HEK293T (cell line): ENCODE measurements at regions not wholly inside any gene's neighbourhood (a gene's known extent, or its start where the extent isn't known, plus 50 kb on each side); places are given as distances from the start of the nearest gene placed in this dataset.

Experiments used
- CTCF ChIA-PET: fragments of 350-600 bp; formaldehyde crosslinking; extraction: SDS; loops from one replicate; lab custom pipeline; 2021; ENCODE audit warnings: antibody characterized with exemption, inconsistent platforms; lab: Yijun Ruan, JAX
- POLR2A ChIA-PET: fragments of 350-600 bp; formaldehyde crosslinking; extraction: SDS; loops from one replicate; lab custom pipeline; 2020; ENCODE audit warnings: antibody characterized with exemption, inconsistent platforms; lab: Yijun Ruan, JAX
- DNase-seq: peaks from one replicate; pipeline ENCODE4 v3.0.0; 2012; ENCODE audit warnings: mixed read lengths; ENCODE audit errors: extremely low spot score
- ARNT ChIP-seq: fragments of 450-650 bp; IDR thresholded peaks from 2 replicates; pipeline ENCODE4 v1.6.1; 2017; ENCODE audit warnings: mild to moderate bottlenecking
- BHLHE40 ChIP-seq: fragments of 450-650 bp; IDR thresholded peaks from 2 replicates; pipeline ENCODE4 v1.6.1; 2016; ENCODE audit warnings: mild to moderate bottlenecking, moderate library complexity, borderline replicate concordance
- CTBP1 ChIP-seq: fragments of 450-650 bp; IDR thresholded peaks from 2 replicates; pipeline ENCODE4 v1.6.1; 2016; ENCODE audit warnings: borderline replicate concordance
- ELF4 ChIP-seq: fragments of 450-650 bp; IDR thresholded peaks from 2 replicates; pipeline ENCODE4 v1.6.1; 2017; ENCODE audit warnings: antibody characterized with exemption
- FOXA1 ChIP-seq: fragments of 450-650 bp; IDR thresholded peaks from 2 replicates; pipeline ENCODE4 v1.6.1; 2016; ENCODE audit warnings: mild to moderate bottlenecking
- FOXK2 ChIP-seq: fragments of 450-650 bp; IDR thresholded peaks from 2 replicates; pipeline ENCODE4 v1.6.1; 2016; ENCODE audit warnings: mild to moderate bottlenecking
- FOXM1 ChIP-seq: fragments of 450-650 bp; IDR thresholded peaks from 2 replicates; pipeline ENCODE4 v1.6.1; 2017; ENCODE audit warnings: mild to moderate bottlenecking, borderline replicate concordance
- HDGF ChIP-seq: fragments of 450-650 bp; IDR thresholded peaks from 2 replicates; pipeline ENCODE4 v1.6.1; 2017; ENCODE audit warnings: antibody characterized with exemption, borderline replicate concordance
- L3MBTL2 ChIP-seq: fragments of 450-650 bp; conservative IDR thresholded peaks from 2 replicates; pipeline ENCODE4 v1.6.1; 2016; ENCODE audit warnings: mild to moderate bottlenecking
- LEF1 ChIP-seq: fragments of 450-650 bp; IDR thresholded peaks from 2 replicates; pipeline ENCODE4 v1.6.1; 2017; ENCODE audit warnings: mild to moderate bottlenecking, borderline replicate concordance
- NFRKB ChIP-seq: fragments of 450-650 bp; IDR thresholded peaks from 2 replicates; pipeline ENCODE4 v1.6.1; 2016; ENCODE audit warnings: mild to moderate bottlenecking, moderate library complexity
- PKNOX1 ChIP-seq: fragments of 450-650 bp; IDR thresholded peaks from 2 replicates; pipeline ENCODE4 v1.6.1; 2016
- SP1 ChIP-seq: fragments of 450-650 bp; IDR thresholded peaks from 2 replicates; pipeline ENCODE4 v1.6.1; 2017
- SUZ12 ChIP-seq: fragments of 450-650 bp; IDR thresholded peaks from 2 replicates; pipeline ENCODE4 v1.6.1; 2016; ENCODE audit warnings: mild to moderate bottlenecking
- TARDBP ChIP-seq: fragments of 450-650 bp; IDR thresholded peaks from 2 replicates; pipeline ENCODE4 v1.6.1; 2016
- ZNF384 ChIP-seq: fragments of 450-650 bp; IDR thresholded peaks from 2 replicates; pipeline ENCODE4 v1.6.1; 2016

GRCh38 chr18:56200381-56200911 lies 437.9 kb downstream of the TXNL1 start:
- DNase-seq: no peak
- ChIA-PET CTCF (no interaction called here), POLR2A (no interaction called here)
- TF ChIP-seq ZNF384: no peak
- TF ChIP-seq FOXA1: no peak
- no peak for TF ChIP-seq FOXK2
- no peak for TF ChIP-seq CTBP1
- TF ChIP-seq LEF1: no peak
- no peak for TF ChIP-seq SUZ12
- TF ChIP-seq BHLHE40: no peak
- TF ChIP-seq NFRKB: no peak
- no peak for TF ChIP-seq SP1
- no peak for TF ChIP-seq FOXM1
- no peak for TF ChIP-seq TARDBP
- TF ChIP-seq ELF4: no peak
- TF ChIP-seq HDGF: no peak
- TF ChIP-seq PKNOX1: no peak
- no peak for TF ChIP-seq L3MBTL2

GRCh38 chr18:56199580-56200330 lies 438.6 kb downstream of the TXNL1 start:
- no peak for DNase-seq
- CTCF ChIA-PET: no interaction called here
- POLR2A ChIA-PET: no interaction called here
- TF ChIP-seq ZNF384 (no peak), FOXK2 (no peak), SUZ12 (no peak), FOXA1 (no peak), ARNT (no peak), PKNOX1 (no peak), NFRKB (no peak), BHLHE40 (no peak), ELF4 (no peak), FOXM1 (no peak), LEF1 (no peak), TARDBP (no peak), CTBP1 (no peak), HDGF (no peak), L3MBTL2 (no peak), SP1 (no peak)

- CTCF ChIA-PET: no interaction called here
Measured at GRCh38 chr18:56197241-56197859, 441.0 kb downstream of the TXNL1 start.

GRCh38 chr18:56196495-56197225 lies 441.7 kb downstream of the TXNL1 start:
- TF ChIP-seq NFRKB: no peak
- TF ChIP-seq ARNT: no peak
- TF ChIP-seq CTBP1: no peak
- no peak for TF ChIP-seq ELF4
- TF ChIP-seq FOXM1: no peak
- TF ChIP-seq SP1: no peak
- no peak for TF ChIP-seq PKNOX1
- TF ChIP-seq FOXA1: no peak
- TF ChIP-seq BHLHE40: no peak
- no peak for TF ChIP-seq LEF1
- no peak for DNase-seq
- ChIA-PET POLR2A (no interaction called here), CTCF (no interaction called here)

More at GRCh38 chr18:56197241-56197859, 441.0 kb downstream of the TXNL1 start:
- no peak for DNase-seq
- POLR2A ChIA-PET: no interaction called here
- no peak for TF ChIP-seq ARNT
- no peak for TF ChIP-seq ZNF384
- no peak for TF ChIP-seq FOXK2
- TF ChIP-seq TARDBP: no peak
- TF ChIP-seq HDGF: no peak
- no peak for TF ChIP-seq CTBP1
- no peak for TF ChIP-seq SUZ12
- TF ChIP-seq NFRKB: no peak
- TF ChIP-seq LEF1: no peak
- TF ChIP-seq FOXM1: no peak

- no peak for DNase-seq
- no peak for TF ChIP-seq ELF4
- no peak for TF ChIP-seq L3MBTL2
- TF ChIP-seq FOXA1: no peak
- no peak for TF ChIP-seq LEF1
- no peak for TF ChIP-seq ARNT
- no peak for TF ChIP-seq BHLHE40
- no peak for TF ChIP-seq CTBP1
- TF ChIP-seq TARDBP: no peak
- TF ChIP-seq ZNF384: no peak
- no peak for TF ChIP-seq NFRKB
- no peak for TF ChIP-seq PKNOX1
- no peak for TF ChIP-seq SUZ12
- no peak for TF ChIP-seq SP1
- TF ChIP-seq HDGF: no peak
- TF ChIP-seq FOXM1: no peak
- no peak for TF ChIP-seq FOXK2
- ChIA-PET CTCF (no interaction called here), POLR2A (no interaction called here)
Measured at GRCh38 chr18:56191334-56191733, 447.1 kb downstream of the TXNL1 start.
